ENCODE measurements at regions not wholly inside any gene's neighbourhood (a gene's known extent, or its start where the extent isn't known, plus 50 kb on each side); places are given as distances from the start of the nearest gene placed in this dataset.
A peak's percentile ranks its signal among the peaks of the same experiment; 100 is the strongest.

DNA sequence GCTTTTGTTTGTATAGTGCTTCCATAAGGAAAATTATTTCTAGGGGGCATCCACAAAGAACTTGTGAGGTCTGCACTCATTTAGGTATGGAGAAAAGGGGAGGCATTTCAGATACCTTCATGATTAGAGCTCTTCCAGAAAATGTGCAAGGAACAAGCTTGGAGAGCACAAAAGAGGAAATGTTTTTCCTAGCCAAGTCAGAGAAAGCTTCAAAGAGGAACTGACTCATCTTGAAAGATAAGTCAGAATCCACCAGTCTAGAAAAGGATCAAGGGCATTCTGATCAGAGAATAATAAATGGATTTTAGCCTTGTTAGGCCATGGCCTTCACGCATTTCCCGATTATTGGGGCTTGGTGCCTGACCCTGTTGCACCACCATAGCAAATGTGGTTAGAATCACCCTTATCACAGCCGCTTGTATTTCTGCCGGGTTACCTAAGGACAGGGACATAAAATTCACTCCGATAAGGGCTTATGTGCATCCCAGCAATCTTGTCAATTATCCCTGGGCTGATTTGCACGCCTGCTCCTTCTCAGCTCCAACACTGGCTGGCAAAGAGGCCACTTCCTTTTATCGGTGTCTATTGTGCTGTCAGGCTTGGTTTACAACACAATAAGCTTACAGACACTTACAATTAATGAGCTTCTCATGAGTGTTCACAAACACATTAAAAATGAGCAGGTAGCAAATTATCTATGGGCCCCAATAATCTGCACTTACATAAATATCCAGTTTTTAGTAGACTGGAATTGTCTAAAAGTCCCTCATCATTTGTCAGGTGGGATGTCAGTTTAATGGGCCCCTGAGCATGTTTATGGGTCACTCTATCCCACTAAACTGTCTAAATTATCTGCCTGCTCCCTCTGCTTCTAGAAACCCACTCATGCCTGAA is 613.5 kb downstream of the SOX6 start:
- Histone ChIP-seq H3K9me1 (ENCODE audit: control insufficient read depth, insufficient read depth, low read length) (no peaks in the 10 kb centered on the region), H3K4me3 (no peak overlapping the region), H3K4me1 (replicated peaks in 1 of 2; ENCODE audit: control insufficient read depth in 2 of 2, insufficient read depth in 2 of 2, low read length in 2 of 2) (no peaks in the 10 kb centered on the region), H2AFZ (ENCODE audit: low read depth, low read length) (no peak overlapping the region), H3K9me3 (replicated peaks; ENCODE audit: control insufficient read depth, insufficient read depth, low read depth, low read length) (no peaks in the 10 kb centered on the region), H3K27me3 (ENCODE audit: control insufficient read depth in 2 of 2, insufficient read depth in 2 of 2, low read length in 2 of 2) (0 out of 5 replicates have a peak, but pooled peaks cover 0 to 2% of the 10 kb centered on the region in 2 experiments), H3K9ac (ENCODE audit: insufficient read depth in 1 of 2, low read depth in 2 of 2, low read length in 2 of 2) (no peak overlapping the region), H3K4me2 (ENCODE audit: insufficient read depth, low read length) (no peak overlapping the region), H3K36me3 (ENCODE audit: control insufficient read depth, insufficient read depth, low read length) (no peaks in the 10 kb centered on the region), H3K79me2 (ENCODE audit: control insufficient read depth, insufficient read depth, low read length) (no peaks in the 10 kb centered on the region), H4K20me1 (replicated peaks; ENCODE audit: control insufficient read depth, insufficient read depth, low read length) (no peaks in the 10 kb centered on the region), H3K27ac (ENCODE audit: extremely low read depth, low read depth, low read length) (no peak overlapping the region)
- intact Hi-C loops (cut with micrococcal nuclease) (no loop called here), in situ Hi-C loops (cut with MboI) (no loop called here)
- ATAC-seq (no peak), FAIRE-seq (no peak), DNase-seq (ENCODE audit: extremely low read depth in 1 of 4, low spot score in 3 of 4) (no peak)
- CTCF ChIA-PET (ENCODE audit: low intra/inter-chr PET ratio), result no interaction called here
- POLR2A ChIA-PET, result interaction anchor here (1.2 to 2.2 kb wide), 2 partner anchors 9 to 13 kb away, joined by 3 to 8 read pairs; no protein-coding TSS in a partner anchor
- BruUV-seq (replicated peaks), result no TSS peak
- WGBS (ENCODE audit: insufficient coverage, low coverage, missing lambda C conversion rate), result 0% methylated on average over 7 of the region's 7 CpGs
- TF ChIP-seq DDX20 (tag; IDR thresholded peaks at IDR 0.05; ENCODE audit: low read depth) (no peak), EP400 (IDR thresholded peaks at IDR 0.05) (no peak), CAMTA2 (CRISPR knock-in tag; conservative IDR thresholded peaks at IDR 0.05) (no peak), CBFA2T2 (conservative IDR thresholded peaks at IDR 0.05) (no peak), SPI1 (IDR thresholded peaks at IDR 0.05; ENCODE audit: borderline replicate concordance, low read depth, low read length) (peak; percentile 74; the same call in 1 of the 2 replicates), PRPF4 (IDR thresholded peaks at IDR 0.05; ENCODE audit: insufficient read depth, low read depth, low read length, poor library complexity, severe bottlenecking) (no peak), ZNF695 (CRISPR knock-in tag; IDR thresholded peaks at IDR 0.05) (no peak), ZFPM2 (CRISPR knock-in tag; IDR thresholded peaks at IDR 0.05) (no peak), ZNF41 (CRISPR knock-in tag; conservative IDR thresholded peaks at IDR 0.05) (no peak), SIN3A (IDR thresholded peaks at IDR 0.05; ENCODE audit: borderline replicate concordance in 2 of 2, control insufficient read depth in 1 of 2, low read depth in 2 of 2, low read length in 2 of 2) (no peak), PTBP1 (IDR thresholded peaks at IDR 0.05; ENCODE audit: low read depth, low read length) (no peak), CEBPG (CRISPR knock-in tag; IDR thresholded peaks at IDR 0.05) (no peak), CEBPG (tag; conservative IDR thresholded peaks at IDR 0.05 in 1 of 2, IDR thresholded peaks at IDR 0.05 in 1 of 2) (no peak)
- TF ChIP-seq, protein P1, sequence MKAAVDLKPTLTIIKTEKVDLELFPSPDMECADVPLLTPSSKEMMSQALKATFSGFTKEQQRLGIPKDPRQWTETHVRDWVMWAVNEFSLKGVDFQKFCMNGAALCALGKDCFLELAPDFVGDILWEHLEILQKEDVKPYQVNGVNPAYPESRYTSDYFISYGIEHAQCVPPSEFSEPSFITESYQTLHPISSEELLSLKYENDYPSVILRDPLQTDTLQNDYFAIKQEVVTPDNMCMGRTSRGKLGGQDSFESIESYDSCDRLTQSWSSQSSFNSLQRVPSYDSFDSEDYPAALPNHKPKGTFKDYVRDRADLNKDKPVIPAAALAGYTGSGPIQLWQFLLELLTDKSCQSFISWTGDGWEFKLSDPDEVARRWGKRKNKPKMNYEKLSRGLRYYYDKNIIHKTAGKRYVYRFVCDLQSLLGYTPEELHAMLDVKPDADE (conservative IDR thresholded peaks at IDR 0.05; ENCODE audit: control insufficient read depth, low read depth, low read length), result no peak
- TF ChIP-seq, protein P2, sequence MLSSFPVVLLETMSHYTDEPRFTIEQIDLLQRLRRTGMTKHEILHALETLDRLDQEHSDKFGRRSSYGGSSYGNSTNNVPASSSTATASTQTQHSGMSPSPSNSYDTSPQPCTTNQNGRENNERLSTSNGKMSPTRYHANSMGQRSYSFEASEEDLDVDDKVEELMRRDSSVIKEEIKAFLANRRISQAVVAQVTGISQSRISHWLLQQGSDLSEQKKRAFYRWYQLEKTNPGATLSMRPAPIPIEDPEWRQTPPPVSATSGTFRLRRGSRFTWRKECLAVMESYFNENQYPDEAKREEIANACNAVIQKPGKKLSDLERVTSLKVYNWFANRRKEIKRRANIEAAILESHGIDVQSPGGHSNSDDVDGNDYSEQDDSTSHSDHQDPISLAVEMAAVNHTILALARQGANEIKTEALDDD (IDR thresholded peaks at IDR 0.05), result no peak
- TF ChIP-seq, protein P3, sequence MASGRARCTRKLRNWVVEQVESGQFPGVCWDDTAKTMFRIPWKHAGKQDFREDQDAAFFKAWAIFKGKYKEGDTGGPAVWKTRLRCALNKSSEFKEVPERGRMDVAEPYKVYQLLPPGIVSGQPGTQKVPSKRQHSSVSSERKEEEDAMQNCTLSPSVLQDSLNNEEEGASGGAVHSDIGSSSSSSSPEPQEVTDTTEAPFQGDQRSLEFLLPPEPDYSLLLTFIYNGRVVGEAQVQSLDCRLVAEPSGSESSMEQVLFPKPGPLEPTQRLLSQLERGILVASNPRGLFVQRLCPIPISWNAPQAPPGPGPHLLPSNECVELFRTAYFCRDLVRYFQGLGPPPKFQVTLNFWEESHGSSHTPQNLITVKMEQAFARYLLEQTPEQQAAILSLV (tag; IDR thresholded peaks at IDR 0.05), result no peak
- TF ChIP-seq, protein P4, sequence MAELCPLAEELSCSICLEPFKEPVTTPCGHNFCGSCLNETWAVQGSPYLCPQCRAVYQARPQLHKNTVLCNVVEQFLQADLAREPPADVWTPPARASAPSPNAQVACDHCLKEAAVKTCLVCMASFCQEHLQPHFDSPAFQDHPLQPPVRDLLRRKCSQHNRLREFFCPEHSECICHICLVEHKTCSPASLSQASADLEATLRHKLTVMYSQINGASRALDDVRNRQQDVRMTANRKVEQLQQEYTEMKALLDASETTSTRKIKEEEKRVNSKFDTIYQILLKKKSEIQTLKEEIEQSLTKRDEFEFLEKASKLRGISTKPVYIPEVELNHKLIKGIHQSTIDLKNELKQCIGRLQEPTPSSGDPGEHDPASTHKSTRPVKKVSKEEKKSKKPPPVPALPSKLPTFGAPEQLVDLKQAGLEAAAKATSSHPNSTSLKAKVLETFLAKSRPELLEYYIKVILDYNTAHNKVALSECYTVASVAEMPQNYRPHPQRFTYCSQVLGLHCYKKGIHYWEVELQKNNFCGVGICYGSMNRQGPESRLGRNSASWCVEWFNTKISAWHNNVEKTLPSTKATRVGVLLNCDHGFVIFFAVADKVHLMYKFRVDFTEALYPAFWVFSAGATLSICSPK (IDR thresholded peaks at IDR 0.05; ENCODE audit: borderline replicate concordance), result no peak
